SK-N-SH treated with all-trans-retinoic acid at 6 μM for 48 hours (cell line): ENCODE measurements at regions not wholly inside any gene's neighbourhood (a gene's known extent, or its start where the extent isn't known, plus 50 kb on each side); places are given as distances from the start of the nearest gene placed in this dataset.

Experiments used
- ATAC-seq: fragments of 200-7000 bp; cut with Tn5 transposase; 3 replicates; pipeline ENCODE4 v1.9.1; 2020; ENCODE audit warnings: mild to moderate bottlenecking, moderate library complexity
- ARNTL ChIP-seq: fragments of 450-650 bp; formaldehyde crosslinking; IDR thresholded peaks from 2 replicates; pipeline ENCODE4 v1.5.0; 2020; ENCODE audit warnings: low read depth, mild to moderate bottlenecking, moderate library complexity, borderline replicate concordance
- BACH2 ChIP-seq: fragments of 250-450 bp; sonication (Bioruptor Pico); IDR thresholded peaks from 2 replicates; pipeline ENCODE4 v1.9.0; 2021; ENCODE audit warnings: mild to moderate bottlenecking, borderline replicate concordance
- CSDC2 ChIP-seq: fragments of 250-450 bp; sonication (Bioruptor Pico); IDR thresholded peaks from 2 replicates; pipeline ENCODE4 v1.5.0; 2020; ENCODE audit warnings: mild to moderate bottlenecking, moderate library complexity
- ESRRG ChIP-seq: fragments of 250-450 bp; sonication (Bioruptor Pico); IDR thresholded peaks from 2 replicates; pipeline ENCODE4 v1.6.1; 2021; ENCODE audit warnings: mild to moderate bottlenecking
- GLIS3 ChIP-seq: fragments of 250-450 bp; sonication (Bioruptor Pico); IDR thresholded peaks from 2 replicates; pipeline ENCODE4 v1.5.0; 2020; ENCODE audit warnings: mild to moderate bottlenecking, moderate library complexity
- ISL1 ChIP-seq: fragments of 250-450 bp; sonication (Bioruptor Pico); IDR thresholded peaks from 2 replicates; pipeline ENCODE4 v2.1.2; 2022; ENCODE audit warnings: mild to moderate bottlenecking, moderate library complexity
- OSR1 ChIP-seq: fragments of 250-450 bp; sonication (Bioruptor Pico); IDR thresholded peaks from 2 replicates; pipeline ENCODE4 v1.8.0; 2022; ENCODE audit warnings: moderate library complexity, mild to moderate bottlenecking, inconsistent platforms
- PPARA ChIP-seq: fragments of 250-450 bp; sonication (Bioruptor Pico); IDR thresholded peaks from 2 replicates; pipeline ENCODE4 v1.5.0; 2020; ENCODE audit warnings: mild to moderate bottlenecking, borderline replicate concordance
- RARB ChIP-seq: fragments of 250-450 bp; sonication (Bioruptor Pico); IDR thresholded peaks from 2 replicates; pipeline ENCODE4 v1.8.0; 2021; ENCODE audit warnings: mild to moderate bottlenecking, moderate library complexity
- SNAI2 ChIP-seq: fragments of 250-450 bp; sonication (Bioruptor Pico); IDR thresholded peaks from 2 replicates; pipeline ENCODE4 v1.5.0; 2020; ENCODE audit warnings: mild to moderate bottlenecking, moderate library complexity
- TCF4 ChIP-seq: fragments of 250-450 bp; sonication (Bioruptor Pico); IDR thresholded peaks from 2 replicates; pipeline ENCODE4 v1.8.0; 2021; ENCODE audit warnings: mild to moderate bottlenecking, moderate library complexity, borderline replicate concordance
- TOX ChIP-seq: fragments of 250-450 bp; sonication (Bioruptor Pico); IDR thresholded peaks from 2 replicates; pipeline ENCODE4 v1.8.0; 2021; ENCODE audit warnings: mild to moderate bottlenecking, moderate library complexity, borderline replicate concordance
- ZC3H10 ChIP-seq: fragments of 250-450 bp; sonication (Bioruptor Pico); IDR thresholded peaks from 2 replicates; pipeline ENCODE4 v1.5.1; 2021; ENCODE audit warnings: mild to moderate bottlenecking, moderate library complexity
- ZFP3 ChIP-seq: fragments of 250-450 bp; sonication (Bioruptor Pico); IDR thresholded peaks from 2 replicates; pipeline ENCODE4 v1.5.0; 2020; ENCODE audit warnings: mild to moderate bottlenecking, moderate library complexity
- ZFP30 ChIP-seq: fragments of 450-650 bp; formaldehyde crosslinking; IDR thresholded peaks from 2 replicates; pipeline ENCODE4 v1.5.0; 2022; ENCODE audit warnings: mild to moderate bottlenecking, moderate library complexity
- ZNF565 ChIP-seq: fragments of 450-650 bp; formaldehyde crosslinking; conservative IDR thresholded peaks from 2 replicates; pipeline ENCODE4 v1.5.0; 2020; ENCODE audit warnings: low read depth, mild to moderate bottlenecking, moderate library complexity
- ZNF70 ChIP-seq: fragments of 450-650 bp; formaldehyde crosslinking; IDR thresholded peaks from 2 replicates; pipeline ENCODE4 v1.5.0; 2020; ENCODE audit warnings: mild to moderate bottlenecking, moderate library complexity
- ZNF8 ChIP-seq: fragments of 450-650 bp; formaldehyde crosslinking; IDR thresholded peaks from 2 replicates; pipeline ENCODE4 v1.5.0; 2020; ENCODE audit warnings: mild to moderate bottlenecking, moderate library complexity
- TF ChIP-seq, protein P1 (sequence below): fragments of 250-450 bp; sonication (Bioruptor Pico); IDR thresholded peaks from 2 replicates; pipeline ENCODE4 v1.8.0; 2021; ENCODE audit warnings: low read depth, mild to moderate bottlenecking, moderate library complexity, borderline replicate concordance
- TF ChIP-seq, protein P2 (sequence below): fragments of 250-450 bp; sonication (Bioruptor Pico); IDR thresholded peaks from 2 replicates; pipeline ENCODE4 v1.5.1; 2020; ENCODE audit warnings: low read depth, mild to moderate bottlenecking, moderate library complexity
- TF ChIP-seq, protein P3 (sequence below): fragments of 250-450 bp; sonication (Bioruptor Pico); IDR thresholded peaks from 2 replicates; pipeline ENCODE4 v1.5.1; 2021; ENCODE audit warnings: mild to moderate bottlenecking, moderate library complexity
- TF ChIP-seq, protein P4 (sequence below): fragments of 250-450 bp; sonication (Bioruptor Pico); IDR thresholded peaks from 2 replicates; pipeline ENCODE4 v1.5.0; 2020; ENCODE audit warnings: mild to moderate bottlenecking, moderate library complexity
- TF ChIP-seq, protein P5 (sequence below): fragments of 250-450 bp; sonication (Bioruptor Pico); IDR thresholded peaks from 2 replicates; pipeline ENCODE4 v1.8.0; 2020; ENCODE audit warnings: mild to moderate bottlenecking, moderate library complexity, borderline replicate concordance

DNA sequence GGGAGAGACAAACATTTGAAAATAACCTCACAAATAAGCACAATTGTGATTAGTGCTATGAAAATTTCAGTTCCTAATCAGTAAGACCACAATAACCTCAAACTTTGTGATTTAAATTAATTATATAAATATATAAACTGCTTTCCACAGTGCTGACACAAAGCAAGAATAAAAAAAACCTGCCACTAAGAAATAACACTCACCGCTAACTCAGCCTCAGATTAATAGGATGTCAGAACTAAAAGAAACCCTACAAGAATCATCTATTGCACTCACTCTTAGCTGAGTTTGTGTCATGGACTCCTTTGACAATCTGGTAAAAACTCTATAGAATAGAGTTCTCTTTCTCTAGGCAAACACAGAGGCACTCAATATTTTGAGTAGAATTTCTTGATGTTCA is 68.4 kb downstream of the SLC41A2 start:
- TF ChIP-seq, protein P1, sequence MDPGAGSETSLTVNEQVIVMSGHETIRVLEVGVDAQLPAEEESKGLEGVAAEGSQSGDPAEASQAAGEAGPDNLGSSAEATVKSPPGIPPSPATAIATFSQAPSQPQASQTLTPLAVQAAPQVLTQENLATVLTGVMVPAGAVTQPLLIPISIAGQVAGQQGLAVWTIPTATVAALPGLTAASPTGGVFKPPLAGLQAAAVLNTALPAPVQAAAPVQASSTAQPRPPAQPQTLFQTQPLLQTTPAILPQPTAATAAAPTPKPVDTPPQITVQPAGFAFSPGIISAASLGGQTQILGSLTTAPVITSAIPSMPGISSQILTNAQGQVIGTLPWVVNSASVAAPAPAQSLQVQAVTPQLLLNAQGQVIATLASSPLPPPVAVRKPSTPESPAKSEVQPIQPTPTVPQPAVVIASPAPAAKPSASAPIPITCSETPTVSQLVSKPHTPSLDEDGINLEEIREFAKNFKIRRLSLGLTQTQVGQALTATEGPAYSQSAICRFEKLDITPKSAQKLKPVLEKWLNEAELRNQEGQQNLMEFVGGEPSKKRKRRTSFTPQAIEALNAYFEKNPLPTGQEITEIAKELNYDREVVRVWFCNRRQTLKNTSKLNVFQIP (CRISPR knock-in tag) = no peak
- no peak for TF ChIP-seq ZNF565
- no peak for TF ChIP-seq ISL1 (CRISPR knock-in tag)
- TF ChIP-seq ZFP3 (CRISPR knock-in tag) = no peak
- no peak for ATAC-seq

DNA sequence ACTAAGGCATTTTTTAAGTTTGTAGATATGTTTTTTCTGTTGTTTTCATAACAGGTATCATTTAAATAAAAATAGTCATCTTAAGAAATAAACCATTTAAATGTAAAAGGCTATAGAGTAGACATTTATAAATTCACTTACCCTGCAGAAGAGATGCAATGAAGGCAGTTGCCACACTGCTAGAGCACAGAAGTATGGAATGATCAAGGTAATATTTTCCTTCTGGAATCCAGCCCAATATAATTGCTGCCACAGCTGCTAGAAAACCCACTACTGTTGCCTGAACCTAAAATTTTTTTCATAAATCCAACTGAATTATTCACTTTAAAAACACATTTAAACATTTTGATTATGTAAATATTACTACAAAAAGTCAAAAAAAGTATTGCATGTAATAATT is 69.2 kb downstream of the SLC41A2 start:
- ATAC-seq = no peak
- TF ChIP-seq ZNF8 (no peak), TCF4 (CRISPR knock-in tag) (no peak), SNAI2 (CRISPR knock-in tag) (no peak), ZNF70 (CRISPR knock-in tag) (no peak), ZFP30 (no peak), RARB (CRISPR knock-in tag) (no peak), GLIS3 (CRISPR knock-in tag) (no peak), ESRRG (CRISPR knock-in tag) (no peak), ZFP3 (CRISPR knock-in tag) (no peak), OSR1 (CRISPR knock-in tag) (no peak), ARNTL (CRISPR knock-in tag) (no peak), ZNF565 (no peak), PPARA (CRISPR knock-in tag) (no peak), ISL1 (CRISPR knock-in tag) (no peak), TOX (CRISPR knock-in tag) (no peak), ZC3H10 (CRISPR knock-in tag) (no peak), CSDC2 (CRISPR knock-in tag) (no peak)
- TF ChIP-seq, protein P2, sequence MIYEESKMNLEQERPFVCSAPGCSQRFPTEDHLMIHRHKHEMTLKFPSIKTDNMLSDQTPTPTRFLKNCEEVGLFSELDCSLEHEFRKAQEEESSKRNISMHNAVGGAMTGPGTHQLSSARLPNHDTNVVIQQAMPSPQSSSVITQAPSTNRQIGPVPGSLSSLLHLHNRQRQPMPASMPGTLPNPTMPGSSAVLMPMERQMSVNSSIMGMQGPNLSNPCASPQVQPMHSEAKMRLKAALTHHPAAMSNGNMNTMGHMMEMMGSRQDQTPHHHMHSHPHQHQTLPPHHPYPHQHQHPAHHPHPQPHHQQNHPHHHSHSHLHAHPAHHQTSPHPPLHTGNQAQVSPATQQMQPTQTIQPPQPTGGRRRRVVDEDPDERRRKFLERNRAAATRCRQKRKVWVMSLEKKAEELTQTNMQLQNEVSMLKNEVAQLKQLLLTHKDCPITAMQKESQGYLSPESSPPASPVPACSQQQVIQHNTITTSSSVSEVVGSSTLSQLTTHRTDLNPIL = no peak
- TF ChIP-seq, protein P3, sequence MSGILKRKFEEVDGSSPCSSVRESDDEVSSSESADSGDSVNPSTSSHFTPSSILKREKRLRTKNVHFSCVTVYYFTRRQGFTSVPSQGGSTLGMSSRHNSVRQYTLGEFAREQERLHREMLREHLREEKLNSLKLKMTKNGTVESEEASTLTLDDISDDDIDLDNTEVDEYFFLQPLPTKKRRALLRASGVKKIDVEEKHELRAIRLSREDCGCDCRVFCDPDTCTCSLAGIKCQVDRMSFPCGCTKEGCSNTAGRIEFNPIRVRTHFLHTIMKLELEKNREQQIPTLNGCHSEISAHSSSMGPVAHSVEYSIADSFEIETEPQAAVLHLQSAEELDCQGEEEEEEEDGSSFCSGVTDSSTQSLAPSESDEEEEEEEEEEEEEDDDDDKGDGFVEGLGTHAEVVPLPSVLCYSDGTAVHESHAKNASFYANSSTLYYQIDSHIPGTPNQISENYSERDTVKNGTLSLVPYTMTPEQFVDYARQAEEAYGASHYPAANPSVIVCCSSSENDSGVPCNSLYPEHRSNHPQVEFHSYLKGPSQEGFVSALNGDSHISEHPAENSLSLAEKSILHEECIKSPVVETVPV (CRISPR knock-in tag) = no peak
- TF ChIP-seq, protein P4, sequence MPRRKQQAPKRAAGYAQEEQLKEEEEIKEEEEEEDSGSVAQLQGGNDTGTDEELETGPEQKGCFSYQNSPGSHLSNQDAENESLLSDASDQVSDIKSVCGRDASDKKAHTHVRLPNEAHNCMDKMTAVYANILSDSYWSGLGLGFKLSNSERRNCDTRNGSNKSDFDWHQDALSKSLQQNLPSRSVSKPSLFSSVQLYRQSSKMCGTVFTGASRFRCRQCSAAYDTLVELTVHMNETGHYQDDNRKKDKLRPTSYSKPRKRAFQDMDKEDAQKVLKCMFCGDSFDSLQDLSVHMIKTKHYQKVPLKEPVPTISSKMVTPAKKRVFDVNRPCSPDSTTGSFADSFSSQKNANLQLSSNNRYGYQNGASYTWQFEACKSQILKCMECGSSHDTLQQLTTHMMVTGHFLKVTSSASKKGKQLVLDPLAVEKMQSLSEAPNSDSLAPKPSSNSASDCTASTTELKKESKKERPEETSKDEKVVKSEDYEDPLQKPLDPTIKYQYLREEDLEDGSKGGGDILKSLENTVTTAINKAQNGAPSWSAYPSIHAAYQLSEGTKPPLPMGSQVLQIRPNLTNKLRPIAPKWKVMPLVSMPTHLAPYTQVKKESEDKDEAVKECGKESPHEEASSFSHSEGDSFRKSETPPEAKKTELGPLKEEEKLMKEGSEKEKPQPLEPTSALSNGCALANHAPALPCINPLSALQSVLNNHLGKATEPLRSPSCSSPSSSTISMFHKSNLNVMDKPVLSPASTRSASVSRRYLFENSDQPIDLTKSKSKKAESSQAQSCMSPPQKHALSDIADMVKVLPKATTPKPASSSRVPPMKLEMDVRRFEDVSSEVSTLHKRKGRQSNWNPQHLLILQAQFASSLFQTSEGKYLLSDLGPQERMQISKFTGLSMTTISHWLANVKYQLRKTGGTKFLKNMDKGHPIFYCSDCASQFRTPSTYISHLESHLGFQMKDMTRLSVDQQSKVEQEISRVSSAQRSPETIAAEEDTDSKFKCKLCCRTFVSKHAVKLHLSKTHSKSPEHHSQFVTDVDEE = no peak

DNA sequence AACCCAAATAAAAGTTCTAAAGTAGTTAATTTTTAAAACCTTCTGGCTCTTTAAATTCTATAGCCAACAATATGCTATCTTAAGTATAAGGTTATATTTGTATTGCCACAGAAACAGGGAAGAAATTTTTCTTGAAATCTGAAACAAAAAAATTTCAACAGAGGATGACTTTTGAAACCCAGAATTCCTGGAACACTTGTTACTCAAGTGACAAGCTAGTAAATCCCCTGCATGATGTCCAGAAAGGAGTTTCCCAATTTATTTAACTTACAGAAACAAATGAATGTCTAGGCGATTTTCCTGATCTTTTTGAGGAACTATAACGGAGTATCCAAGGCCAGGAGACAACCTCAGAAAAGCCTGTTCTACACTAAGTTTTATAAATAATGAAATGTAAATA is 69.6 kb downstream of the SLC41A2 start:
- TF ChIP-seq ISL1 (CRISPR knock-in tag) = no peak
- TF ChIP-seq RARB (CRISPR knock-in tag) = no peak
- TF ChIP-seq ZC3H10 (CRISPR knock-in tag) = no peak
- no peak for ATAC-seq

DNA sequence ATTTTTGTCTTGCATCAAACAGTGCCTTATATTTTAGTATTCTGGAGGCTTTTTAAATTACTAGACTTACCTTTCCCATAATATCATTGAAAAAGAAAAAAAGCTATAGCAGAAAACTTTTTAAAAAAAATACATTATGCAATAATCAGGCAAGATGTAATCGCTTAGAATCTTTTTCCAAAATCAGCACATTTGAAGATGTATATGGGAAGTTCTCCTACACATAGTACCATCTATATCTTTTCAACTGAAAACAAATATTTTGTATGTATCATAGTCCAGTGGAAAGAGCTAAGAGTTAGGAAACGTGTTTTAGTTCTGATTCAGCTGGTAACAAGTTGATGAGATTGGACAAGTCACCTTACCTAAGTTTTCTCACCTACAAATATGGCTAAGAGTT is 70.6 kb downstream of the SLC41A2 start:
- no peak for ATAC-seq
- TF ChIP-seq ISL1 (CRISPR knock-in tag) (no peak), ARNTL (CRISPR knock-in tag) (no peak), ZFP3 (CRISPR knock-in tag) (no peak), ZFP30 (no peak), ESRRG (CRISPR knock-in tag) (no peak), GLIS3 (CRISPR knock-in tag) (no peak), ZNF565 (no peak), TOX (CRISPR knock-in tag) (no peak), CSDC2 (CRISPR knock-in tag) (no peak), BACH2 (no peak), PPARA (CRISPR knock-in tag) (no peak)
- TF ChIP-seq, protein P5, sequence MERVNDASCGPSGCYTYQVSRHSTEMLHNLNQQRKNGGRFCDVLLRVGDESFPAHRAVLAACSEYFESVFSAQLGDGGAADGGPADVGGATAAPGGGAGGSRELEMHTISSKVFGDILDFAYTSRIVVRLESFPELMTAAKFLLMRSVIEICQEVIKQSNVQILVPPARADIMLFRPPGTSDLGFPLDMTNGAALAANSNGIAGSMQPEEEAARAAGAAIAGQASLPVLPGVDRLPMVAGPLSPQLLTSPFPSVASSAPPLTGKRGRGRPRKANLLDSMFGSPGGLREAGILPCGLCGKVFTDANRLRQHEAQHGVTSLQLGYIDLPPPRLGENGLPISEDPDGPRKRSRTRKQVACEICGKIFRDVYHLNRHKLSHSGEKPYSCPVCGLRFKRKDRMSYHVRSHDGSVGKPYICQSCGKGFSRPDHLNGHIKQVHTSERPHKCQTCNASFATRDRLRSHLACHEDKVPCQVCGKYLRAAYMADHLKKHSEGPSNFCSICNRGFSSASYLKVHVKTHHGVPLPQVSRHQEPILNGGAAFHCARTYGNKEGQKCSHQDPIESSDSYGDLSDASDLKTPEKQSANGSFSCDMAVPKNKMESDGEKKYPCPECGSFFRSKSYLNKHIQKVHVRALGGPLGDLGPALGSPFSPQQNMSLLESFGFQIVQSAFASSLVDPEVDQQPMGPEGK (CRISPR knock-in tag) = no peak
- TF ChIP-seq, protein P2 = no peak
- TF ChIP-seq, protein P3 (CRISPR knock-in tag) = no peak
